WTC11 (cell line): ENCODE measurements at regions not wholly inside any gene's neighbourhood (a gene's known extent, or its start where the extent isn't known, plus 50 kb on each side); places are given as distances from the start of the nearest gene placed in this dataset.

Source experiments
- ATAC-seq: fragments of 200-7000 bp; cut with Tn5 transposase; 2 replicates; pipeline ENCODE4 v1.10.0; 2021; ENCODE audit warnings: mild to moderate bottlenecking, moderate library complexity
- CTCF ChIA-PET: fragments of 300-600 bp; sonication (Branson Sonifier 250); formaldehyde crosslinking; loops from one replicate; lab custom pipeline; 2021; ENCODE audit warnings: antibody characterized with exemption; lab: Charles Lee
- POLR2A ChIA-PET: fragments of 350-600 bp; sonication (Branson Sonifier 250); formaldehyde crosslinking; loops from one replicate; lab custom pipeline; 2021; ENCODE audit warnings: antibody characterized with exemption; lab: Charles Lee
- DNase-seq: peaks from one replicate; pipeline ENCODE4 v3.0.0; 2021; ENCODE audit warnings: low spot score
- H3K27ac Mint-ChIP-seq: 2 replicates; pipeline ENCODE4 v1.8.0; 2021; ENCODE audit warnings: mixed read lengths
- H3K27me3 Mint-ChIP-seq: 2 replicates; pipeline ENCODE4 v1.8.0; 2021; ENCODE audit warnings: low read depth, mild to moderate bottlenecking, moderate library complexity, mixed read lengths
- H3K36me3 Mint-ChIP-seq: 2 replicates; pipeline ENCODE4 v1.8.0; 2021; ENCODE audit warnings: mixed read lengths
- H3K4me1 Mint-ChIP-seq: 2 replicates; pipeline ENCODE4 v1.8.0; 2022; ENCODE audit warnings: mixed read lengths
- H3K4me3 Mint-ChIP-seq: 2 replicates; pipeline ENCODE4 v1.8.0; 2021; ENCODE audit warnings: mild to moderate bottlenecking, moderate library complexity, mixed read lengths
- H3K9me3 Mint-ChIP-seq: 2 replicates; pipeline ENCODE4 v1.8.0; 2021; ENCODE audit warnings: mixed read lengths
- ATF2 ChIP-seq: sonication (generic); formaldehyde crosslinking; IDR thresholded peaks from 2 replicates; pipeline ENCODE4 v1.8.1; 2022; ENCODE audit warnings: low read depth, missing genetic modification reagents, borderline replicate concordance
- EMX1 ChIP-seq: fragments of 250-450 bp; sonication (Bioruptor Pico); IDR thresholded peaks from 2 replicates; pipeline ENCODE4 v1.8.0; 2021; ENCODE audit warnings: mild to moderate bottlenecking
- ERG ChIP-seq: fragments of 250-450 bp; sonication (Bioruptor Pico); IDR thresholded peaks from 2 replicates; pipeline ENCODE4 v1.8.0; 2021; ENCODE audit warnings: mild to moderate bottlenecking
- FOXJ3 ChIP-seq: sonication (generic); formaldehyde crosslinking; IDR thresholded peaks from 2 replicates; pipeline ENCODE4 v1.9.0; 2021; ENCODE audit warnings: missing genetic modification reagents, mild to moderate bottlenecking, borderline replicate concordance
- FOXP1 ChIP-seq: sonication (generic); formaldehyde crosslinking; IDR thresholded peaks from 2 replicates; pipeline ENCODE4 v1.8.0; 2022; ENCODE audit warnings: missing genetic modification reagents, mild to moderate bottlenecking, moderate library complexity, borderline replicate concordance
- IRF2 ChIP-seq: sonication (generic); formaldehyde crosslinking; IDR thresholded peaks from 2 replicates; pipeline ENCODE4 v1.8.0; 2022; ENCODE audit warnings: low read depth, missing genetic modification reagents, borderline replicate concordance
- NR2C2 ChIP-seq: sonication (generic); formaldehyde crosslinking; IDR thresholded peaks from 2 replicates; pipeline ENCODE4 v1.8.0; 2022; ENCODE audit warnings: mild to moderate bottlenecking, missing genetic modification reagents
- OVOL2 ChIP-seq: fragments of 250-450 bp; sonication (Bioruptor Pico); IDR thresholded peaks from 2 replicates; pipeline ENCODE4 v1.9.0; 2021; ENCODE audit warnings: mild to moderate bottlenecking, borderline replicate concordance
- PRDM15 ChIP-seq: sonication (generic); formaldehyde crosslinking; IDR thresholded peaks from 2 replicates; pipeline ENCODE4 v1.8.0; 2022; ENCODE audit warnings: missing genetic modification reagents
- PRRX2 ChIP-seq: fragments of 250-450 bp; sonication (Bioruptor Pico); IDR thresholded peaks from 2 replicates; pipeline ENCODE4 v1.8.0; 2021; ENCODE audit warnings: mild to moderate bottlenecking
- RELA ChIP-seq: sonication (generic); formaldehyde crosslinking; IDR thresholded peaks from 2 replicates; pipeline ENCODE4 v1.8.1; 2022; ENCODE audit warnings: missing genetic modification reagents, mild to moderate bottlenecking, borderline replicate concordance
- SOX15 ChIP-seq: fragments of 250-450 bp; sonication (Bioruptor Pico); IDR thresholded peaks from 2 replicates; pipeline ENCODE4 v1.9.0; 2021; ENCODE audit warnings: mild to moderate bottlenecking
- TP53 ChIP-seq: sonication (generic); formaldehyde crosslinking; IDR thresholded peaks from 2 replicates; pipeline ENCODE4 v1.8.1; 2023; ENCODE audit warnings: mild to moderate bottlenecking, missing genetic modification reagents
- ZBTB21 ChIP-seq: sonication (generic); formaldehyde crosslinking; IDR thresholded peaks from 2 replicates; pipeline ENCODE4 v1.8.1; 2023; ENCODE audit warnings: mild to moderate bottlenecking, missing genetic modification reagents, borderline replicate concordance
- ZBTB43 ChIP-seq: sonication (generic); formaldehyde crosslinking; IDR thresholded peaks from 2 replicates; pipeline ENCODE4 v1.8.1; 2023; ENCODE audit warnings: mild to moderate bottlenecking, missing genetic modification reagents
- ZNF263 ChIP-seq: sonication (generic); formaldehyde crosslinking; IDR thresholded peaks from 2 replicates; pipeline ENCODE4 v1.8.1; 2022; ENCODE audit warnings: low read depth, mild to moderate bottlenecking, moderate library complexity, missing genetic modification reagents
- ZNF317 ChIP-seq: sonication (generic); formaldehyde crosslinking; IDR thresholded peaks from 2 replicates; pipeline ENCODE4 v1.8.1; 2023; ENCODE audit warnings: low read depth, mild to moderate bottlenecking, moderate library complexity, missing genetic modification reagents, borderline replicate concordance
- ZNF423 ChIP-seq: fragments of 250-450 bp; sonication (Bioruptor Pico); IDR thresholded peaks from 2 replicates; pipeline ENCODE4 v2.1.2; 2022; ENCODE audit warnings: mild to moderate bottlenecking, moderate library complexity

- no peak for TF ChIP-seq PRDM15 (CRISPR knock-in tag)
- TF ChIP-seq, all 79 proteins: peak for 0
Observed at GRCh38 chr4:46667790-46668189, 241.3 kb downstream of the COX7B2 start (continued).

- H3K4me3 Mint-ChIP-seq, result no peak overlapping the region
- no peaks in the 10 kb centered on the region; the same call in 1 of the 2 replicates for H3K4me1 Mint-ChIP-seq
- H3K9me3 Mint-ChIP-seq, result peaks cover 26% of the 10 kb centered on the region
- H3K27ac Mint-ChIP-seq, result no peak overlapping the region
- H3K36me3 Mint-ChIP-seq, result peaks cover 17% of the 10 kb centered on the region
- ChIA-PET POLR2A (no interaction called here), CTCF (no interaction called here)
- no peaks in the 10 kb centered on the region for H3K27me3 Mint-ChIP-seq
- no peak for ATAC-seq
- TF ChIP-seq ATF2 (no peak), ZNF423 (CRISPR knock-in tag) (no peak), NR2C2 (CRISPR knock-in tag) (no peak), ERG (CRISPR knock-in tag) (no peak), FOXP1 (CRISPR knock-in tag) (no peak)
- DNase-seq, result no peak
Observed at GRCh38 chr4:46656071-46656470, 253.0 kb downstream of the COX7B2 start.

GRCh38 chr4:46653842-46654241, 255.2 kb downstream of the COX7B2 start:
- Mint-ChIP-seq H3K4me1 (no peaks in the 10 kb centered on the region; the same call in 1 of the 2 replicates), H3K36me3 (peaks cover 17% of the 10 kb centered on the region), H3K9me3 (peaks cover 26% of the 10 kb centered on the region), H3K27ac (no peak overlapping the region), H3K4me3 (no peak overlapping the region), H3K27me3 (no peaks in the 10 kb centered on the region)
- POLR2A ChIA-PET, result interaction anchor here (0.6 kb wide), 1 partner anchor 124 kb away, joined by 3 read pairs; no protein-coding TSS in a partner anchor
- CTCF ChIA-PET, result no interaction called here
- TF ChIP-seq ZNF263 (CRISPR knock-in tag), result no peak
- no peak for TF ChIP-seq ZBTB43 (CRISPR knock-in tag)
- TF ChIP-seq OVOL2 (CRISPR knock-in tag), result no peak
- no peak for TF ChIP-seq ZNF317 (CRISPR knock-in tag)
- DNase-seq (no peak), ATAC-seq (no peak)

- H3K27me3 Mint-ChIP-seq, result no peaks in the 10 kb centered on the region
- ChIA-PET CTCF (interaction anchor here (1.7 to 4.6 kb wide), 2 partner anchors 46 to 321 kb away, joined by 5 to 179 read pairs; no protein-coding TSS in a partner anchor), POLR2A (no interaction called here)
- ATAC-seq, result no peak
- H3K9me3 Mint-ChIP-seq, result peaks cover 23% of the 10 kb centered on the region
- peaks cover 15% of the 10 kb centered on the region for H3K36me3 Mint-ChIP-seq
- no peak for DNase-seq
- H3K27ac Mint-ChIP-seq, result no peak overlapping the region
- peaks cover 5% of the 10 kb centered on the region; the same call in 1 of the 2 replicates for H3K4me1 Mint-ChIP-seq
- no peak overlapping the region for H3K4me3 Mint-ChIP-seq
- TF ChIP-seq ZBTB21 (CRISPR knock-in tag), result no peak
- no peak for TF ChIP-seq PRRX2 (CRISPR knock-in tag)
- TF ChIP-seq RELA (CRISPR knock-in tag), result no peak
- TF ChIP-seq FOXJ3 (CRISPR knock-in tag), result no peak
- no peak for TF ChIP-seq TP53 (CRISPR knock-in tag)
- TF ChIP-seq ATF2, result no peak
- no peak for TF ChIP-seq ZBTB43 (CRISPR knock-in tag)
- no peak for TF ChIP-seq EMX1 (CRISPR knock-in tag)
- TF ChIP-seq SOX15 (CRISPR knock-in tag), result no peak
- TF ChIP-seq IRF2, result no peak
Observed at GRCh38 chr4:46649390-46649789, 259.5 kb upstream of the GABRA2 start.
